SU-DHL-6 (cell line): ENCODE measurements at regions not wholly inside any gene's neighbourhood (a gene's known extent, or its start where the extent isn't known, plus 50 kb on each side); places are given as distances from the start of the nearest gene placed in this dataset.

ENCODE experiments used
- EZH2phosphoT487 ChIP-seq: fragments of 200-600 bp; sonication (generic), shearing (Covaris generic); conservative IDR thresholded peaks from 2 replicates; pipeline ENCODE4 v1.6.1; 2018; ENCODE audit warnings: mild to moderate bottlenecking, antibody characterized with exemption, low read length, moderate library complexity, mixed read lengths
- TF ChIP-seq, protein P1 (sequence below): fragments of 200-600 bp; sonication (generic); IDR thresholded peaks from one replicate; pipeline ENCODE4 v1.5.1; 2017; ENCODE audit warnings: antibody characterized with exemption, mild to moderate bottlenecking, low read length, moderate library complexity; ENCODE audit not compliant: insufficient read depth, poor library complexity, severe bottlenecking

- TF ChIP-seq, protein P1, sequence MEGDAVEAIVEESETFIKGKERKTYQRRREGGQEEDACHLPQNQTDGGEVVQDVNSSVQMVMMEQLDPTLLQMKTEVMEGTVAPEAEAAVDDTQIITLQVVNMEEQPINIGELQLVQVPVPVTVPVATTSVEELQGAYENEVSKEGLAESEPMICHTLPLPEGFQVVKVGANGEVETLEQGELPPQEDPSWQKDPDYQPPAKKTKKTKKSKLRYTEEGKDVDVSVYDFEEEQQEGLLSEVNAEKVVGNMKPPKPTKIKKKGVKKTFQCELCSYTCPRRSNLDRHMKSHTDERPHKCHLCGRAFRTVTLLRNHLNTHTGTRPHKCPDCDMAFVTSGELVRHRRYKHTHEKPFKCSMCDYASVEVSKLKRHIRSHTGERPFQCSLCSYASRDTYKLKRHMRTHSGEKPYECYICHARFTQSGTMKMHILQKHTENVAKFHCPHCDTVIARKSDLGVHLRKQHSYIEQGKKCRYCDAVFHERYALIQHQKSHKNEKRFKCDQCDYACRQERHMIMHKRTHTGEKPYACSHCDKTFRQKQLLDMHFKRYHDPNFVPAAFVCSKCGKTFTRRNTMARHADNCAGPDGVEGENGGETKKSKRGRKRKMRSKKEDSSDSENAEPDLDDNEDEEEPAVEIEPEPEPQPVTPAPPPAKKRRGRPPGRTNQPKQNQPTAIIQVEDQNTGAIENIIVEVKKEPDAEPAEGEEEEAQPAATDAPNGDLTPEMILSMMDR, result no peak
- TF ChIP-seq EZH2phosphoT487, result no peak
Measured at GRCh38 chr5:125207856-125208255, 461.4 kb upstream of the ZNF608 start.
